ENCODE measurements at regions not wholly inside any gene's neighbourhood (a gene's known extent, or its start where the extent isn't known, plus 50 kb on each side); places are given as distances from the start of the nearest gene placed in this dataset.

DNA sequence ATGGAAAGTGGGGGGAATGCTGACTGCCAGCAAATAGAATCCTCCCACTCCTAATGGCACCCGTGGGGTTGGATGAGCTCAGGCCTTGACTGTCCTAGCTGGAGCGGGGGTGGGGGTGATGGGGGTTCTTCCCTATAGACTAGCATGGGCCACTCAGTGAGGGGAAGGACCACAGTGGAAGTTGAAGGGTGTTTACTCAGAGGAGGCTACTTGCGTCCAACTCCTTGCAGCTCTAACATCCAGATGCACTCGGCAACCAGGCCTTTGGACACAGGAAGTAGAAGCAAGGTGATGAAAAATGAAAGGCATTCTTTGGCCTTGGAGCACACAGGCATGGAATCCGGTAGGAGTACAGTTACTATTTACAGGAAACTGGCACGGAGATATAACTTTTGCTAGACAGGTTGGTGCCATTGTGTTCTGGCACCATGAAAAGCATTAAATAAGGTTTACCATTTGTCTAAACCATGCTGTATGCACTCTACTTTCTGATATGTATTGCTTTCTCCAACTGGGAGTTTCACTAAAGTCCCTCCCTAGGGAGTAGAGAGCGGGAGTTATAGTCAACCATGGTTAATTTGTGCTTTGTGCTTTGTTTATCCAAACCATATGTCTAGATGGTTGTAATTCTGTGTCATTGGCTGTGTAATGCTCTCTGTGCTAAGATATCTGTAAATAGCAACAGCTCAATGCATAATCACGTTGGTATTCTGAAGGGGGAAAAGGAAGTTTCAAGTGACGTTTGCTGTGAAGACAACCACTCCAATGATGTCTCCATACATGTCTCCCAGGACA lies 125.3 kb downstream of the TSHZ3 start:
- no peak for DNase-seq

DNA sequence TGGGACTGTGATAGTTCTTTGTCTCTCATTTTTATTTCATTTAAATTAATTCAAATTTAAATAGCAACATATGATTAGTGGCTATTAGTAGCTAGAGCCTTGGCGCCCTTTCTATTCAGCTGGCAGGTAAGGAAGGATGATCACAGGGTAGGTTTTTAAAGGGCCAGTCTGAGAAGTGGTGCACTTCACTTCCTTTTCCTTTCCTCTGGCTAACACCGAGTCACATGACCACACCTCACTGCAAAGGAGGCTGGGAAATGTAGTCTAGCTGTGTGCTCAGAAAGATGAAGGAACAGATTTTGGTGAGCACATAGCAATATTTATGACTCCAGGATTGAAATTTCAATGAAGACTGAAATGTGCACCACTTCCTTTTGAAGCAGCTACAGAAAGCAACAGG lies 128.7 kb downstream of the TSHZ3 start:
- no peak for DNase-seq

DNA sequence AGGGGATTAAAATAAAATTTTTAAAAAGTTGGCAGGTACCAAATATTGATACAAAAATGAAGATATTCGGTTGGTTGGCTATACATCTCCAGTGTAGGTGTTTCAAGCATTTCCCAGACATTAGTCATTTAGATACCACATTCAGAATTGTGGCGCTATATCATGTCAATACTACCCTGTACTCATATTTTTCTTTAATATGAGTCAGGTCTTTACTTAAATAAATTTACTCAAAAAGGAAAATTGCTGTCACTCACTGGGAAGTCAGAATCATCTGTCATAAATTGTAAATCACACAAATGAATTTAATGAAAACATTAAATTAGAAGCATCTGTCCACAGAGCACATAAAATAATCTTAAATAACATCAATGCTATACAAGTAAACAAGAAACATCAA lies 134.2 kb downstream of the TSHZ3 start:
- no peak for DNase-seq

DNA sequence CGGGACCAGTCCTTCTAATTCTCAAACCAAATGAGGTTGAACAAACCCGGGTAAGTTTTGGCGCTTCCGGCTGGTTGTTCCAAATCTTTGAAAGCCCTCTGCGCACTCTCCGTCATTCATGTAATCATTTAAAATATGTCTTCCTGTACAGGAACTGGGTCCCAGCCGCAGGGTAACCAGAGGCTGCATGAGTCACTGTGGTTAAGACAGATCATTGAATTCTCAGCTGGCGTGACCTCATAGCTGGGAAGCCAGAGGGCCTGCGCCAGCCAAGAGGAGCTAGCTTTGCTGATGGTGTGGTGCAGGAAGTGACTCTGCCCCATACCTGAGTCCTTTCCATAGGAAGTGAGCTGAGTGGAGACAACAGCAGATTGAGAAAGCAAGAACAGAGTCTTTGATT lies 135.2 kb downstream of the TSHZ3 start:
- DNase-seq, result no peak

DNA sequence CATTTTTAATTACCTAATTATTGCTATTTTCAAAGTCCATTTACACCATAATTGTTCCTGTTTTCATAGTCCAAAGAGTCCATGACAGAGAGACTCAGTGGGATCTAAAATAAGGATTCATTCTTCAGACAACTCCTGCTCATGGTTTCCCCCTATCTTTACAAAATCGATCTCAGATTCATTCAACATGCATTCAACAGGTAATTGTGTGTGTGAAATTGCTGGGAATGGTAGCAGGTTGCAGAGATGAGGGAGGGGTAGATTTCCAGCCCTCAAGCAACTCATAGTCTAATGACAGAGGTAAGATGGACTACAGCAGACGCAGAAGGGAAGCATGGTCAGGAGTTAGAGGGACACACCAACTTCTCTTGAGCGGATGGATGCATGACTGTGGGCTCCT lies 138.1 kb downstream of the TSHZ3 start:
- no peak for DNase-seq

DNA sequence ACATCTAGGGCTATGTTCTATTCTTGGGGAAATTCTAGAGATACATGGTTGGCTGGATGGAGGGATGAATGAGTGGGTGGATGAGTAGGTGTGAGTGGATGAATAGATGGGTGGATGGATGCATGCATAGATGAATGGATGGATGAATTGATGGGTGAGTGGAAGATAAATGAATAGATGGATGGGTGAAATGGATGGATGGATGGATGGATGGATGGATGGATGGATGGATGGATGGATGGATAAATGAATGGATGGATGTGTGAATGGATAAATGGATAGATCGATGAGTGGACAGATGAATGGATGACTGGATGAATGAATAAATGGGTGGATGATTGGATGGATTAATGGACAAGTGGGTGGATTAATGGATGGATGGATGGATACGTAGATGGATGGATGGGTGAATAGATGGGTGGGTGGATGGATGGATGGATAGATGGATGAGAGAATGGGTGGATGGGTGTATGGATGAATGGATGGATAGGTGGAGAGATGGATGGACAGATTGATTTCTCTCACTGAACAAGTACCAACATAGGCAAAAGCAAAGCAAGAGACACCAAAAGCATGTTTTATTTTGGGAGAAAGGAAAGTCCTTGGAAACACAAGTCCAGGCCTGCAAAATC lies 143.2 kb downstream of the TSHZ3 start:
- DNase-seq, result no peak

DNA sequence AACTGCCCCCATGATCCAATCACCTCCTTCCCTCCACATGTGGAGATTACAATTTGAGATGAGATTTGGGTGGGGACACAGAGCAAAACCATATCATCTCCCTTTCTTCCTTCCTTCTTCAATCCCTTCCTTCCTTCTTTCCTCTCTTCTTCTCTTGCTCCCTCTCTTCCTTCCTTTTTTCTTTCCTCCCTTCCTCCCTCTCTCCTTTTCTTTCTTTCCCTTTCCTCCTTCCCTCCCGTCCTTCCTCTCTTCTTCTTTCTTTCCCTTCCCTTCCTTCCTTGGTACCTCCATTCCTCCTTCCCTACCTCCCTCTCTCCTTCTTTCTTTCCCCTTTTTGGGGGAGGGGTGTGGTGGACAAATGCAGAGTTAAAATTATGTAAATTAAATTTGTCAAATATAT lies 145.1 kb downstream of the TSHZ3 start:
- DNase-seq, result no peak

DNA sequence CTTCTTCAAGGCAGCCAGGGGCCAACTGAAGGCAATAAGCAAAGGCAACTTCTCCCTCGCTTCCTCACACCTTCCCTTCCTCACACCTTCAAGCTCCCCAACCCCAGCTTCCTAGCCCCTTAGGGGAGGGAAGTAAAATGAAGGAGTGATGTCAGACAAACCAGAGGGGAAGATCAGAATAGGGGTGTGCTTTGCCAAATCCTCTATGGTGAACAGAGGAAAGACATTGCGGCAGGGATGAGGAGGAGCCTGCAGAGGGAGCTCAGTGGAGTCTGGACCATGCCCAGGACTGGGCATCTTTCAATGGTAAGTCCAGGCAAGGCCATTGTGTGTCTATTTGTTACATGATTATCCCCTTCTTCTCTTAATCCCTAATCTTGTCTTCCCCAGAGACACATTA lies 164.0 kb downstream of the TSHZ3 start:
- no peak for DNase-seq

DNA sequence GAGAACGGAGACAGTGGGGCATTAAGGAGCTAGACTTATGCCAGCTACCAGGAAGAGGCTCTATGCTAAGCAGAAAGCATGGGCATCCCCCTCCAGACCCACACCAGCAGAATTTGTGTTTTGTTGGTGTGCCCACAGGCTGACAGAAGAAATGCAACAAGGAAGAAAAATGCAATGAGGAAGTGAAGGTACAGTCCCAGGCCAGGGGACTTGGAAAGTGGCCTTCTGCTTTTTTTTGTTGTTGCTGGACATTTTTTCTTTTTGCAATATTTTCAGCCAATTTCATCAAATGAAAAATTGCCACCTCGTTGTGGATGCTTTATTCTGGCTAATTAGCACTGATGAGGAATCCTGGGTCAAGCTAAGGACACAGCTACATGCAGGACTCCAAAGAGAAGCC lies 167.7 kb downstream of the TSHZ3 start:
- DNase-seq, result no peak

DNA sequence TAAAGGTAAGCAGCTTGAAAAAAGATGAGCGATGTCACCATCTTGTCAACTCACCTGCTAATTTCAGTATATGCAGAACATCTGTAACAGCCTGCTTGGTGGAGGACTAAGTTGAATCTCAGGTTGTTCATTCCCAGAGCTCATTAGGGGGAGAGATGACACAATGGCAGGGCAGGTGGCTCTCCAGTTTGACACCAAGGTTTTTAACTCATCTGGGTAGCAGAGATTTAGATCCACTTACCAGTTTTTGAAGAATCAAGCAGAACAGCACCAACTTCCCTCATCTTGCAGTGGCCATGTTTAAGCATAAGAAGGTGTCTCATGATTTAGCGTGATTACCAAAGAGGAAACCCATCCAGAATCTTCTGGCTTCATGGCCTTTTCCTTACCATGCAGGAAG lies 168.3 kb downstream of the TSHZ3 start:
- DNase-seq, result no peak

DNA sequence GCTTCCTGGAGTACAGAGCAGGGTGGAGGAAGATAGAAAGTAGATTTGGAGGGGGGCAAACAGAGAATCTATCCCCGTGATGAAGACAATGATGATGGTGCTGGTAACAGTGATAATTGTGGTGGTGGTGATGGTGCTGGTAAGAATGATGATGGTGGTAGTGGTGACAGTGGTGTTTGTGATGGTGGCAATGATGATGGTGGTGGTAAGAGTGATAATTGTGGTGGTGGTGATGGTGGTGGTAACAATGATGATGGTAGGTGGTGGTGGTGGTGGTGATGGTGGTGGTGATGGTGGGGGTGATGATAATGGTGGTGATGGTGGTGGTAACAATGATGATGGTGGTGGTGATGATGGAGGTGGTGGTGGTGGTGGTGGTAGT lies 169.8 kb downstream of the TSHZ3 start:
- DNase-seq, result no peak

DNA sequence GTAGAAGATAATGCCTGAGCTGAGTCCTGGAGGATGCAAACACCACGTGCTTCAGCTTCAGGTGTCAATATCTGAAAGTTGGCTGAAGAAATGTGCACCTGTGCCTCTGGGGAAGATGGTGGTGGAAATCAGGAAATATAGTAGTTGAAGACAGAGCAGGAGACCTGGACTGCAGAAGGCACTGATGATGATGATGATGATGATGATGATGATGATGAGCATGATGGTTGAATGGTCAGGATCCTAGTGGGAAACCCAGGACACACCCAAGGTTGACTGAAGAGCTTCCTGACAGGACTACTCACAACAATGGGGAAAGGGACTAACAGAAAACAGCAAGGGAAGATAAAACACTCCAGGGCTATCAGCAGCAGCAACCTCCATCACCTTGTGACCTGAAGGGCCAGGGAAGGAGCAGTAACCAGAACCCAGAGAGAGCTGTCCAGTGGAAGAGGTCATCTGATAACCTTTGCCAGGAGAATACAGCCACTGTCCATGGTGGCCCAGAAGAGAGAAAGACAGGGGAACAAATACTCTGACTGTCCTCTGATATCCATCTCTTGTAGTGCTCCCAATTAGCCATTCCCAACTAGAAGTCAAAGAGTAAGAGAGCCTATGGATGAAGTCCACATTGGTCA lies 170.3 kb downstream of the TSHZ3 start:
- DNase-seq, result no peak

DNA sequence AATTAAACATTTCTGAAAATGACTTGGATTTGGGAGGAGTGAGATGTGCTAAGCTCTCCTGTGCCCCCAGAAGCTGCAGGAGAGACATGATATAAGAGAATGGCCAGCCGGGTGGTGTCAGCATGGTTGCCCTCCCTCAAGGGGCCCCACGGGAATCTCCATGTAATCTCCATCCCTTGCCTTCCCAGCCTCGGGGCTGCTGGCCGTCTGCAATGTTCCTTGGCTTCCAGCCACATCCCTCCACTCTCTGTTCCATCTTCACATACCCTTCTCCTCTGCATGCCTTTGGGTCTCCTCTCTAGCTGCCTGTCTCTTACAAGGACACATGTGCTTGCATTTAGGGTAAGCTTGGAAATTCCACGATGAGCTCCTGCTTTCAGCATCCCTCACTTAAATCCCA lies 172.0 kb downstream of the TSHZ3 start:
- no peak for DNase-seq

DNA sequence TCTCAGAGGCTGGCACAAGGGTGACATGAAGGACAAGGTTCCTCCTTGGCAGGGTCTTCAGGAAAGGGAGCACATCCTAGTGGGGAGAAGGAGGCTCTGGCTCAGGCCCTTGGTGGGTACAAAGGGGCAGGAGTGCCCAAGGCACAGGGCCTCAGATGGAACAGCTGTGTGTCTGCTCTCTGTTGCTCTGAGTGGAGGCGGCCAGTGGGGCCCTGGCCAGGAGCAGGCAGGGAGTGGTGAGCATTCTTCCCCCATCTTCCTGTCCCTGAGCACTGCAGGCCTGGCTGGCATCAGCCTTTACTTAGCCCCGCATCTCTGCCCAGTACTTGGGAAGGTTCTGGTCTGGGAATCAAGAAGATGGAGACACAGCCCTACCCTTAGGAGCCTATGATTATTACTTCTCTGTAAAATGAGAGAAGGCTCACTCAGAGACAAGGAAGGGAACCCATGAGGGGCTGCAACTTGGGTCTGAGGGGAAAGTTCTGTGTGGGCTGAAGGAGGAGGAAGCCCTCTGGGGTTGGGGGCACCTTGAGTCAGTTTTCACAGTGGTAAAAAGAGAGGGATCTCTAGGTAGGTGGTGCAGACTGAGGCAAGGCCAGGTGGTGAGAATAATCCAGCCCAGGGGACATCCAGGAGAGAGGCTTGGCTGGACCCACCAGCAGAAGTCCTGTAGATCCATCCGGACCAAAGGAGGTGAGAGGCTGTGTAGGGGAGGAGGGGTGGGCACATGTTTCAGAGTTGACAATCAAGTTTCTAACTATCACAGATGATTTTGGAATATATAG lies 173.5 kb downstream of the TSHZ3 start:
- no peak for DNase-seq

DNA sequence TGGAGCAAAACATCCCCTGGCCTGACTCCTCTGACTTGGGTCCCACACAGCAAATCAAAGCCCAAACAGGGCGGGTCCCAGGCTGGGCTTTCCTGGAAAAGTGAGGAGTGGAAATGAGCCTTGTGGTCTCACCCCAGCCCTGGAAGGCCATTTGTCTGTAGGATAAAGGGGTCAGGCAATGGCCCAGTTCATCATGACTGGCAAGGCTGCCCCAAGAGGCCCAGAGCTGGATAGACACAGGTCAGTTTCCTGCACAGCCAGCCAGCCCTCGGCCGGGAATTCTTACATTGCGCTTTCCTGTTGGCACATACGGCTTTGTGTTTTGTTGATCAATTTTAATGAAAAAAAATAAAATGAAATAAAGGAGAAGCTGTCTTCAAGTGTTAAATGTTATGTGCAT lies 174.3 kb downstream of the TSHZ3 start:
- DNase-seq, result no peak

DNA sequence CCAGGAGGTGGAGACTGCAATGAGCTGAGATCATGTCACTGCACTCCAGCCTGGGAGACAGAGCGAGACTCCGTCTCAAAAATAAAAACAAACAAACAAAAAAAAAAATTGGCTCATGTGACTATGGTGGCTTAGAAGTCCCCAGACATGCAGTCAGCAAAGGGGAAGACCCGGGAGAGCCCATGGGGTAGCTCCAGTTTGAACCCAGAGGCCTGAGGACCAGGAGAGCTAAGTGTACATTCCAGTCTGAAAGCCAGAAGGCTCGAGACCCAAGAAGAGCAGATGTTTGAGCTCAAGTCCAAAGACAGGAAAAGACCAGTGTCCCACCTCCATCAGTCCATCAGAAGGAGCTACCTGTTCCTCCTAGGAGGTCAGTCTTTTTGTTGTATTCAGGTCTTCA lies 175.2 kb downstream of the TSHZ3 start:
- DNase-seq, result no peak

DNA sequence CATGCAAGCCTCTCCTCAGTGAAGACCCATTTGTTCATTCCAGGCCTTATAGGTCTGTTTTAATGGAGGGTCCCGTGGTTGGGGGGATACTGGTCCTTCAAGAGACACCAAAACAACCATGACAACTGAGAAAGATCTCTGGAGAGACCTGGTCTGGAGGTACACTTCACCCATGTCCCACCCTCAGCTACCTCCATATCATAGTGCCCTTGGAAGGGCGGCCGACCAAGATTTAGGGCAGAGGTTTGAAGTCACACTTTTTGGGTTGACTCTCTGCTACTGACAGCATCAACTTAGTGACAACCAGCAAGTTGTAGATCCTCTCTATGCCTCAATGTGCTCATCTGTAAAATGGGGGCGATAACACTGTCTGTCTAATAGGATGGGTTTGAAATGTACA lies 177.3 kb downstream of the TSHZ3 start:
- no peak for DNase-seq

DNA sequence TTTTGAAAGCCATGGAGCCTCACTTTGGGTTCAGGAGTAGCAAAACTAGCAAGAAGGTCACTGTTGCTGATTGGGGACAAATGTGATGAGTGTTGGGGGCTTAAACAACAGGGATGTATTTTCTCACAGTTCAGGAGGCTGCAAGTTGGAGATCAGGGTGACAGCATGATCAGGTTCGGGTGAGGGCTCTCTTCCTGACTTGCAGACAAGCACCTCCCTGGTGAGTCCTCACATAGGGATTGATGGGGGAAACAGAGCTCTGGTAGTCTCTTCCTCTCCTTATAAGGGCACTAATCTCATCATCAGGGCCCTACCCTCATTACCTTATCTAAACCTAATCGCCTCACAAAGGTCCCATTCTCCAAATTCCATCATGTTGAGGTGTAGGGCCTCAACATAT lies 179.2 kb downstream of the TSHZ3 start:
- DNase-seq, result no peak

DNA sequence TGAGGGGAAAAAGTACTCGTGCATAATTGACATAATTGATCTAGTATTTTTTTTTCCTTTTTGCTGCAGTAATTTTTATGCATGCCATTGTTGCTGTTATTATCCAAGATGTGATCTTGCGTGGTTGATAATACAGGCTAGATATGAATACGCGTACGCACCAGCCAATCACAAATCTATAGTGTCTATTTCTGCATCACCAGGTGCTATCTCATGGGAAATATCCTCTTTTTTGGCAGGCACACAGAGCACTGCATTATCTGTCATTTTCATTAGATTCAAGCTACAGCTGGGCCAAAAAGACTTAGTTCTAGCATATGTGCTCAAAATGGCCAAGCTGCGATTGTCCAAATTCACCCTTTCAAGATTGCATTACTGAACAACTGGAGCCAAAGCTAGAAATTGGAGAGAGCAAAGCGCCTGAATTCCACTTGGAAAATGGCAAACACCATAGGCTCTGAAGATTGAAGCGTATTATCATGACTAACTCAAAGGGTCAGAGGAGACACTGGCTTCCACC lies 181.1 kb downstream of the TSHZ3 start:
- DNase-seq, result no peak

DNA sequence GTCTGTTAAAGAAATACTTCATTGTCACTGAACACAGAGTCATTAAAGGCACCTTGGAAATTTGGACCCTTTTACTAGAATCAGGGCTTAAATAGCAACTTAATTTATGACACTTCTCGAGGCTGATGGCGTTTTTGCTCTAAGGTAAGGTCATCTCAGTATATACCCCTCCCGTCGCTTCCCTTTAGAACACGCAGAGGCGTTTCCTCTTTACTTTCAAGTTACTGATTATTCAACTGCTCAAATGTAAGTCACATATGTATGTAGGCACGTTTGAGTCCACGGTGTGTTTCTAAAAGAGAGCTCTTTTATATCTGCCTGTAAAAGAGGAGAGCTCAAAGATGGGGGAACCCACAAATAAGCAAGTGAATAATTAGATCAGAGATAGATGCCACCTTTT lies 181.5 kb downstream of the TSHZ3 start:
- no peak for DNase-seq

DNA sequence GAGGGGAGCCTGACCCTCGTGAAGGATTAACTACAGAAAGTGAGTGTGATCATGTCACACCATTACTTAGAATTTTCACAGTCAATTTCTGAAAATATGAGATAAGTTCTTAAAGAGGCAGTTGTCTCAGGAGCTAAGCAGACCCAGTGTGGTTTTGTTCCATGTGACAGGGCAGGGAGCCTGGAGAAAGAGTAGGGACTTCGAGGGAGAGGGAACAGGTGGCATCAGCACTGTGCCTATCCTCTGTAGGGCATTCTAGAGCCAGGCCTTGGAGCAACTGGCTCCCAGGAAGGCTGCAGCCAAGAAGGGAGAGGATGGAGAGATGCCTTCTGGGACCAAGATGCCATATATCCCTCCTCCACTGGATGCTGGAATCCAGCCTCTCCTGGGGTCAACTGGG lies 183.0 kb downstream of the TSHZ3 start:
- no peak for DNase-seq

DNA sequence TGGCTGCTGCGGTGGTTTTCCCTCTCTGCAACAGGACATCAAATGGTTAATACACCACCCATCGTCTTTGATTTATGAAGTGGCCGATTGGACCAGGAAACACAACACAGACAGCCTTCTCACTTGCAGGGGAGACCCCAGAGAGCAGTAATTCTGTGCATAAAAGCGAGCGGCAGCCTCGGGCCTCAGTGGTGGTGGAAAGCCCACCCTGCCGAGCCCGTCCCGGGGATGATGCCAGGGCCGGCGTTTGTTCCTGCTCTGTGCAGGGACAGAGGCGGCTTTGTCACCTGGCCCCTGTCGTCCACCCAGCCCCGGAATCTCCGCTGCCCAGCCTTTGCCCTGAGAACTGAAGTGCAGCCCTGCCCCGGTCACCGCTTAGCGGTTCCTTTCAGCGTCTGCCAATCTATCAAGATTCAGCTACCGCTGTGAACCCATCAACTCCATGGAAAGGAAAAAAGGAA lies 184.4 kb downstream of the TSHZ3 start:
- DNase-seq, result no peak

DNA sequence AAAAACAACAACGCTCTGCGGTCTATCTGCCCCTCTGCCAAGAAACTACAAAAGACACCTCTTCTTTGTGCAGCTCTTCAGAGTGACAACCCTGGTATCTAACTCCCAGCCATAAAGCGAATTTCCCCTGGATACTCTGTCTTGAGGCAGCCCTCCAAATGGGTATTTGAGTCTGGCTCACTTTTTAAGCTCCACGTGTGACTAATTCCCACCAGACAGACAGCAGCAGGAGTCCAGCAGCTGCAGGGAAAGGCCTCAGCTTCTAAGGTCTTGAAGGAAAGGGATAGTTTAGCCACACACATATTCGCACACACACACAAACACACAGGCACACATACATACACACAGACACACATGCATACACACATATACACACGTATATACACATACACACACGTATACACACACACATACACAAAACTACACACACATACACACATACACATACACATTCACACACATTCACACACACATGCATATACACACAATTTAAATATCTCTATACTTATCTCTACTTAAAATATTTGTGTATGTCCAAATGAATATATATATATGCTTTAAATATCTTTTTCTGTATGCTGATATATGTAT lies 188.8 kb downstream of the TSHZ3 start:
- DNase-seq, result no peak
